Right atrium auricular region (tissue), 2 donors: ENCODE measurements at regions not wholly inside any gene's neighbourhood (a gene's known extent, or its start where the extent isn't known, plus 50 kb on each side); places are given as distances from the start of the nearest gene placed in this dataset.

Experiments
- DNase-seq: peaks from one replicate; pipeline ENCODE4 v3.0.0-alpha.2; 2019; ENCODE audit warnings: low spot score
- H3K27ac ChIP-seq, 2 donors: fragments of 200-600 bp; sonication (generic); 1 replicate in 1 of 2; 2 replicates in 1 of 2; pipeline ENCODE4 v1.5.1; 2016 to 2019
- H3K27me3 ChIP-seq, 2 donors: fragments of 200-600 bp; sonication (generic); one replicate each; pipeline versions ENCODE4 v1.5.1 to v1.6.0; 2017 to 2019
- H3K36me3 ChIP-seq: fragments of 200-600 bp; sonication (generic); one replicate; pipeline ENCODE4 v1.5.1; 2016
- H3K4me1 ChIP-seq, 2 donors: fragments of 200-600 bp; sonication (generic); one replicate each; pipeline versions ENCODE4 v1.5.1 to v1.6.0; 2017 to 2019
- H3K4me3 ChIP-seq, 2 donors: fragments of 200-600 bp; sonication (generic); 1 replicate in 1 of 2; 2 replicates in 1 of 2; pipeline ENCODE4 v1.5.1; 2017 to 2019; ENCODE audit warnings: mild to moderate bottlenecking in 1 of 2, moderate library complexity in 1 of 2
- H3K9me3 ChIP-seq, 2 donors: fragments of 200-600 bp; sonication (generic); one replicate each; pipeline ENCODE4 v1.5.1; 2019
- TF ChIP-seq, protein P1 (sequence below), 2 donors: fragments of 200-600 bp; sonication (generic); IDR thresholded peaks; one replicate each; pipeline ENCODE4 v1.5.1; 2019; ENCODE audit warnings: antibody characterized with exemption in 2 of 2

DNA sequence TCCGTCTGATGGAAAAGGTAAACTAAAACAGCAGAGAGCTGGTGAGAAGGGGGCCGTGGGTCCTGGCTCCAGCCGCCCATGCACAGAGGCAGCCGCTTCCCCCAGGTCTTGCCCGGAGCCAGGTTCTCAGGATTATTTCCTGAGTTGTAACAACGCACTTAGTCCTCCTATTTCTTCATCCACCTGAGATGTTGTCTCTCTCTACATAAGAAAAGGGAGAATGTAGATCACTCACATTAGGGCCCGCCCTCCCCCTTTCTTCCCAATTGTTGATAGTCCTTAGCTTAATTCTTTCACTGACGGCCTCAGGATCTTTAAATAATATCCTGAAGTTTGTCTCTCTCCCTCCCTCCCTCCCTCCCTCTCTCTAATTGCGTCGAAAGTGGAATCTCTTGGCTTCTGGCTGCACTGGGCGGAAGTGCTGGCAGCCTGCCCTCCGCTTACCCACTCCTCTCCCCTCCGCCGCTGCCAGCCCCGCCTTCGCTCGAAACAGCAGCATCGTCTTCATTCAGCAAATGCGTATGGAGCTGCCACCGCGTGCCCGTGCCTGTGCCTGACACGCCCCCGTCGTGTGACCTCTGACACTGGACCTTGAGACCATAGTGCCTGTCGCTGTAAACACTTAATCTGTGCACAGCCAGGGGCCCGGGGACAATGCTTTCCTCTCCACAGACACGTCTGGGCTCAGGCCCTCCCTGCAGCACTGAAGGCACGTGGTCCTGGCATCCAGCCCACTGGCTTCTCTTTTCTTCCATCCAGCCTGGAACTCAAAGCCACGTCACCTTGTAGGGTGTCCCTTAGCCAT, 174.5 kb upstream of the PPP2R2D start:
- DNase-seq, result no peak
- H3K27me3 ChIP-seq, result no peaks in the 10 kb centered on the region
- H3K4me3 ChIP-seq, result no peak overlapping the region
- TF ChIP-seq, protein P1, sequence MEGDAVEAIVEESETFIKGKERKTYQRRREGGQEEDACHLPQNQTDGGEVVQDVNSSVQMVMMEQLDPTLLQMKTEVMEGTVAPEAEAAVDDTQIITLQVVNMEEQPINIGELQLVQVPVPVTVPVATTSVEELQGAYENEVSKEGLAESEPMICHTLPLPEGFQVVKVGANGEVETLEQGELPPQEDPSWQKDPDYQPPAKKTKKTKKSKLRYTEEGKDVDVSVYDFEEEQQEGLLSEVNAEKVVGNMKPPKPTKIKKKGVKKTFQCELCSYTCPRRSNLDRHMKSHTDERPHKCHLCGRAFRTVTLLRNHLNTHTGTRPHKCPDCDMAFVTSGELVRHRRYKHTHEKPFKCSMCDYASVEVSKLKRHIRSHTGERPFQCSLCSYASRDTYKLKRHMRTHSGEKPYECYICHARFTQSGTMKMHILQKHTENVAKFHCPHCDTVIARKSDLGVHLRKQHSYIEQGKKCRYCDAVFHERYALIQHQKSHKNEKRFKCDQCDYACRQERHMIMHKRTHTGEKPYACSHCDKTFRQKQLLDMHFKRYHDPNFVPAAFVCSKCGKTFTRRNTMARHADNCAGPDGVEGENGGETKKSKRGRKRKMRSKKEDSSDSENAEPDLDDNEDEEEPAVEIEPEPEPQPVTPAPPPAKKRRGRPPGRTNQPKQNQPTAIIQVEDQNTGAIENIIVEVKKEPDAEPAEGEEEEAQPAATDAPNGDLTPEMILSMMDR (IDR thresholded peaks at IDR 0.05), result no peak
- no peaks in the 10 kb centered on the region for H3K36me3 ChIP-seq
- H3K9me3 ChIP-seq, result no peaks in the 10 kb centered on the region
- peaks cover 0 to 10% of the 10 kb centered on the region in 2 donors for H3K4me1 ChIP-seq
- H3K27ac ChIP-seq, result no peak overlapping the region

DNA sequence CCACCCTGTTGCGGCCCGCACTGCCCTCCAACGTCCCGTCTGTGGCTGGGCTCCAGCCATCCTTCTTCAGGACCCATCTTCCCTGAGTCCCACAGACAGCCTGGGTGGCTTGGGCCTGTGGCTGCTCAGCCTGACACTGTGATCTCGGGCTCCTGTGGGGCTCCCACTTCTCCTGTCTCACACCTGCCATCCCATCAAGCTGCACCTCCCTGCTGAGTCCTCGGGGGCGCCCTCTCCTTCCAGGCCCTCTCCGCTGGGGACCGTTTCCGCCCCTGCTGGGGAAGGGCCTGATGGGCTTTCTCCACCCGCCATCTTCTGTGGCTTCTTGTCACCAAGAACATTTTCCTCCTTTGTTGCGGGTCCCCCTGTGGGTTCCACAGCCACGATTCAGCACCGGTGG, 173.8 kb upstream of the PPP2R2D start:
- DNase-seq, result no peak
- no peak overlapping the region for H3K27ac ChIP-seq
- H3K4me3 ChIP-seq, result no peak overlapping the region
- H3K27me3 ChIP-seq, result no peaks in the 10 kb centered on the region
- peaks cover 0 to 10% of the 10 kb centered on the region in 2 donors for H3K4me1 ChIP-seq
- TF ChIP-seq, protein P1 (IDR thresholded peaks at IDR 0.05), result no peak
- no peaks in the 10 kb centered on the region for H3K36me3 ChIP-seq
- peaks cover 0 to under 1% of the 10 kb centered on the region in 2 donors for H3K9me3 ChIP-seq

DNA sequence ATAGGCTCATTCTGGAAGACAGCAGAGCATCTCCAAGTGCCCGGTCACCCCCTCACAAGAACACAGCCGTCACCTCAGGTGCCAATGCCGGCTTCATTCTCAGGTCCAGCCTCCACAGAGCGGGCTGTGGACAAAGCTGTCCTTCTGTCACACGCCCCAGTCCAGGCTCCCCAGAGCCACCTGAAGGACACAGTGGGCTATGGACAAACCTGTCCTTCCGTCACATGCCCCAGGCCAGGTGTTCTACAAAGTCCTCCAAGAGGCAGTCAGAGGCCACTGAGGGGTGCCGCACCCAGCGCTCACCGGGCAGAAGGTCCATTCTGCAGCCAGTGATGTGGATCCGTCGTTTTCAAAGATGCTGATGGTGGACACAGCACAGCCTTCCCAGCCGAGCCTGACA, 173.2 kb upstream of the PPP2R2D start:
- TF ChIP-seq, protein P1 (IDR thresholded peaks at IDR 0.05), result no peak
- Histone ChIP-seq H3K4me3 (no peak overlapping the region), H3K4me1 (peaks cover 0 to 10% of the 10 kb centered on the region in 2 donors), H3K36me3 (no peaks in the 10 kb centered on the region), H3K27ac (no peak overlapping the region), H3K9me3 (peaks cover 0 to 6% of the 10 kb centered on the region in 2 donors), H3K27me3 (no peaks in the 10 kb centered on the region)
- DNase-seq, result no peak

DNA sequence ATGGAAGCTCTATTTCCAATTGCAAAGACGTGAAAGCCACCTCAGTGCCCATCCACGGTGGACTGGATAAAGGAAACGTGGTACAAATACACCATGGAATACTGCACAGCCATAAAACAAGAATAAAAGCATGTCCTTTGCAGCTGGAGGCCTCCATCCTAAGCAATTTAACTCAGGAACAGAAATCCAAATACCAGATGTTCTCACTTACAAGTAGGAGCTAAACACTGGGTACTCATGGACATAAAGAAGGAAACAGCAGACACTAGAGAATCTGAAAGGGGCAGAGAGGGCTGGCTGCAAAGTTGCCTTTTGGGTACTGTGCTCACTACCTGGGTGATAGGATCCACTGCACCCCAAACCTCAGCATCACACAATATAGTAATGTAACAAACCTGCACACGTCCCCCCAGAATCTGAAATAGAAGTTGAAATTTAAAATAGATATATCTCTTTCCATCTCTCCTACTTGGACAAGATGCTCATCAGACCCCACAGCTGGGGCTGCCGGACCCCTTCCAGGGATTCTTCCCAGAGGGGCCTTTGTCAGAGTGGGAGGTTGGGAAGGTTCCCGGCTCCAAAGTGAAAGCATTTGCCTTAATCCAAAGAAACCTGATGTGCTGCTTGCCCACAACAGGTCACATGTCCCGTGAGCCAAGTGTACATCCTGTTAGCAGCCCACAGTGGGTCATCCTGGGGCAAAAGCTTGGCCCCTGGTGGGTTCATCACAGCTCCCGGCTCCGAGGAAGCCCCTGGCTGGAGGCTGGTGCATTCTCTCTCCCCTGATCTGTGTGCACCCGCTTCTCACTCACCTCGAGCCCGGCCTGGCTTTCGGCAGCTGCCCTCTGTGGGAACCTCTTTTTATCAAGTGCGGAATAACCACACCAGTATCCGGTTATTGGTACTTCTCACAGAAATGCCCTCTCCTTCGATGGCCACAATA, 172.3 kb upstream of the PPP2R2D start:
- DNase-seq, result no peak
- H3K4me1 ChIP-seq, result peaks cover 0 to 10% of the 10 kb centered on the region in 2 donors
- no peak overlapping the region for H3K4me3 ChIP-seq
- TF ChIP-seq, protein P1 (IDR thresholded peaks at IDR 0.05), result no peak
- no peaks in the 10 kb centered on the region for H3K27me3 ChIP-seq
- H3K9me3 ChIP-seq, result peaks cover 0 to 11% of the 10 kb centered on the region in 2 donors
- no peaks in the 10 kb centered on the region for H3K36me3 ChIP-seq
- H3K27ac ChIP-seq, result no peak overlapping the region

DNA sequence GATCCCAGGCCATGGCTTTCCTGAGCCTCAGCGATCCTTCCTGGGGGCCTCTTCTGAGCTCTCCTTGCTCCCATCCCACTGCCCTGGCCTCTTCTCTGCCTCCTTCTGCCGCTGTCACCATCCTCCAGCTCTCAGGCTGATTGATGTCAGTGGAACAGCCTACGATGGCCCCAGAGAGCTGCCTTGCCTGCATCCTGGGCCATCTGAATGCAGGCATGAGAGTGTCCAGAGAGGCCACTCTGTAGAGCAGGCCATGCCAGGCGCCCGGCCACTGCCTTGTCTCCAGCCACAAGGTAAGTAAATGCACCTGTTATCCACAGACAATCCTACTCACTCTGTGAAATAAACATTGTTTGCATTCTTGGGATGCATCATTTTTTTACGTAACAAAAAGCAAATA, 171.4 kb upstream of the PPP2R2D start:
- no peaks in the 10 kb centered on the region for H3K27me3 ChIP-seq
- H3K4me1 ChIP-seq, result peaks cover 0 to 10% of the 10 kb centered on the region in 2 donors
- H3K4me3 ChIP-seq, result no peak overlapping the region
- peaks cover 0 to 11% of the 10 kb centered on the region in 2 donors for H3K9me3 ChIP-seq
- H3K27ac ChIP-seq, result no peak overlapping the region
- DNase-seq, result no peak
- H3K36me3 ChIP-seq, result no peaks in the 10 kb centered on the region
- TF ChIP-seq, protein P1 (IDR thresholded peaks at IDR 0.05), result no peak
